Fibroblast of lung (primary cell): ENCODE measurements at regions not wholly inside any gene's neighbourhood (a gene's known extent, or its start where the extent isn't known, plus 50 kb on each side); places are given as distances from the start of the nearest gene placed in this dataset.
"Not testable (repeated sequence)": the region's sequence is repeated elsewhere in the genome, so short reads cannot be mapped to it uniquely, and the experiment has no call there.

Experiments
- DNase-seq, 2 donors: peaks; one replicate each; pipeline versions ENCODE4 v3.0.0 to v3.0.0-alpha.2; 2010; ENCODE audit warnings: low read depth in 2 of 2
- H2AFZ ChIP-seq: 2 replicates; pipeline ENCODE4 v1.5.1; 2012; ENCODE audit warnings: low read length, control low read depth, inconsistent platforms
- H3K27ac ChIP-seq: 2 replicates; pipeline ENCODE4 v1.5.1; 2011; ENCODE audit warnings: low read length, control low read depth; ENCODE audit not compliant: insufficient read depth
- H3K27me3 ChIP-seq: 2 replicates; pipeline ENCODE4 v1.5.1; 2011; ENCODE audit warnings: mild to moderate bottlenecking, low read length; ENCODE audit not compliant: control insufficient read depth, insufficient read depth
- H3K36me3 ChIP-seq: 2 replicates; pipeline ENCODE4 v1.5.1; 2011; ENCODE audit warnings: low read length; ENCODE audit not compliant: control insufficient read depth, insufficient read depth
- H3K4me1 ChIP-seq: 2 replicates; pipeline ENCODE4 v1.5.1; 2011; ENCODE audit warnings: low read length; ENCODE audit not compliant: control insufficient read depth, insufficient read depth; ENCODE audit errors: extremely low read depth
- H3K4me2 ChIP-seq: 2 replicates; pipeline ENCODE4 v1.5.1; 2011; ENCODE audit warnings: low read length, control low read depth; ENCODE audit not compliant: insufficient read depth; ENCODE audit errors: extremely low read depth
- H3K4me3 ChIP-seq, 4 experiments: fragments of 200-600 bp in 1 of 4; sonication (generic) in 1 of 4; replicated peaks in 1 of 4; 2 replicates each; pipeline ENCODE4 v1.5.1; 2011 to 2016; ENCODE audit warnings: low read length in 4 of 4, low read depth in 3 of 4, mild to moderate bottlenecking in 3 of 4, control low read depth in 2 of 4, inconsistent platforms in 1 of 4, mixed read lengths in 1 of 4; ENCODE audit not compliant: insufficient read depth in 1 of 4; ENCODE audit errors: control extremely low read depth in 1 of 4
- H3K79me2 ChIP-seq: 2 replicates; pipeline ENCODE4 v1.5.1; 2012; ENCODE audit warnings: mild to moderate bottlenecking, low read length, inconsistent platforms; ENCODE audit not compliant: control insufficient read depth, insufficient read depth
- H3K9ac ChIP-seq: 2 replicates; pipeline ENCODE4 v1.5.1; 2011; ENCODE audit warnings: mild to moderate bottlenecking, low read length, control low read depth; ENCODE audit not compliant: insufficient read depth
- H3K9me3 ChIP-seq: 2 replicates; pipeline ENCODE4 v1.5.1; 2012; ENCODE audit warnings: low read depth, low read length; ENCODE audit not compliant: control insufficient read depth, insufficient read depth
- H4K20me1 ChIP-seq: 2 replicates; pipeline ENCODE4 v1.5.1; 2011; ENCODE audit warnings: low read length; ENCODE audit not compliant: control insufficient read depth, insufficient read depth; ENCODE audit errors: extremely low read depth
- EZH2 ChIP-seq: IDR thresholded peaks from 2 replicates; pipeline ENCODE4 v1.5.1; 2012; ENCODE audit warnings: low read length, control low read depth, mild to moderate bottlenecking; ENCODE audit errors: missing control alignments
- TF ChIP-seq, protein P1 (sequence below), 2 donors: IDR thresholded peaks in 1 of 2; conservative IDR thresholded peaks in 1 of 2; 1 replicate in 1 of 2; 2 replicates in 1 of 2; pipeline ENCODE4 v1.5.1; 2011 to 2012; ENCODE audit warnings: low read length in 2 of 2, control low read depth in 1 of 2, inconsistent platforms in 1 of 2, low read depth in 1 of 2, mild to moderate bottlenecking in 1 of 2

- Histone ChIP-seq H3K27ac (no peak overlapping the region), H3K4me1 (no peaks in the 10 kb centered on the region), H3K27me3 (no peaks in the 10 kb centered on the region), H3K9ac (no peak overlapping the region), H3K4me3 (no peak overlapping the region), H4K20me1 (no peaks in the 10 kb centered on the region), H3K4me2 (no peak overlapping the region), H3K9me3 (no peaks in the 10 kb centered on the region), H3K79me2 (no peaks in the 10 kb centered on the region), H3K36me3 (no peaks in the 10 kb centered on the region), H2AFZ (no peak overlapping the region)
- TF ChIP-seq, protein P1, sequence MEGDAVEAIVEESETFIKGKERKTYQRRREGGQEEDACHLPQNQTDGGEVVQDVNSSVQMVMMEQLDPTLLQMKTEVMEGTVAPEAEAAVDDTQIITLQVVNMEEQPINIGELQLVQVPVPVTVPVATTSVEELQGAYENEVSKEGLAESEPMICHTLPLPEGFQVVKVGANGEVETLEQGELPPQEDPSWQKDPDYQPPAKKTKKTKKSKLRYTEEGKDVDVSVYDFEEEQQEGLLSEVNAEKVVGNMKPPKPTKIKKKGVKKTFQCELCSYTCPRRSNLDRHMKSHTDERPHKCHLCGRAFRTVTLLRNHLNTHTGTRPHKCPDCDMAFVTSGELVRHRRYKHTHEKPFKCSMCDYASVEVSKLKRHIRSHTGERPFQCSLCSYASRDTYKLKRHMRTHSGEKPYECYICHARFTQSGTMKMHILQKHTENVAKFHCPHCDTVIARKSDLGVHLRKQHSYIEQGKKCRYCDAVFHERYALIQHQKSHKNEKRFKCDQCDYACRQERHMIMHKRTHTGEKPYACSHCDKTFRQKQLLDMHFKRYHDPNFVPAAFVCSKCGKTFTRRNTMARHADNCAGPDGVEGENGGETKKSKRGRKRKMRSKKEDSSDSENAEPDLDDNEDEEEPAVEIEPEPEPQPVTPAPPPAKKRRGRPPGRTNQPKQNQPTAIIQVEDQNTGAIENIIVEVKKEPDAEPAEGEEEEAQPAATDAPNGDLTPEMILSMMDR (conservative IDR thresholded peaks at IDR 0.05 in 1 of 2, IDR thresholded peaks at IDR 0.05 in 1 of 2; ENCODE audit: low read depth in 1 of 2, low read length in 2 of 2): no peak
- TF ChIP-seq EZH2: no peak
- DNase-seq: no peak
Observed at GRCh38 chr3:177889652-177890358, 646.4 kb upstream of the KCNMB2 start.

- no peaks in the 10 kb centered on the region for H4K20me1 ChIP-seq
- H3K36me3 ChIP-seq: no peaks in the 10 kb centered on the region
- H3K4me3 ChIP-seq: no peak overlapping the region
- H3K27me3 ChIP-seq: no peaks in the 10 kb centered on the region
- no peak overlapping the region for H3K9ac ChIP-seq
- no peak overlapping the region for H2AFZ ChIP-seq
- no peaks in the 10 kb centered on the region for H3K79me2 ChIP-seq
- TF ChIP-seq, protein P1 (conservative IDR thresholded peaks at IDR 0.05 in 1 of 2, IDR thresholded peaks at IDR 0.05 in 1 of 2; ENCODE audit: low read depth in 1 of 2, low read length in 2 of 2): no peak
- TF ChIP-seq EZH2: no peak
- H3K9me3 ChIP-seq: no peaks in the 10 kb centered on the region
- no peak overlapping the region for H3K4me2 ChIP-seq
- H3K27ac ChIP-seq: no peak overlapping the region
- no peak for DNase-seq
- no peaks in the 10 kb centered on the region for H3K4me1 ChIP-seq
Observed at GRCh38 chr3:177890359-177890683, 645.9 kb upstream of the KCNMB2 start.

DNA sequence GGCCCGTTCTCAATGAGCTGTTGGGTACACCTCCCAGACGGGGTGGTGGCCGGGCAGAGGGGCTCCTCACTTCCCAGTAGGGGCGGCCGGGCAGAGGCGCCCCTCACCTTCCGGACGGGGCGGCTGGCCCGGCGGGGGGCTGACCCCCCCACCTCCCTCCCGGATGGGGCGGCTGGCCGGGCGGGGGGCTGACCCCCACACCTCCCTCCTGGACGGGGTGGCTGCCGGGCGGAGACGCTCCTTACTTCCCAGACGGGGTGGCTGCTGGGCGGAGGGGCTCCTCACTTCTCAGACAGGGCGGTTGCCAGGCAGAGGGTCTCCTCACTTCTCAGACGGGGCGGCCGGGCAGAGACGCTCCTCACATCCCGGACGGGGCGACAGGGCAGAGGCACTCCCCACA lies 644.7 kb upstream of the KCNMB2 start:
- not testable (repeated sequence) for H3K4me1 ChIP-seq, DNase-seq, H4K20me1 ChIP-seq, H3K4me2 ChIP-seq, H3K4me3 ChIP-seq, H3K27me3 ChIP-seq, H2AFZ ChIP-seq, H3K36me3 ChIP-seq, H3K9me3 ChIP-seq, H3K27ac ChIP-seq, H3K79me2 ChIP-seq, H3K9ac ChIP-seq
